Right lobe of liver (tissue), 6 donors: ENCODE measurements at regions not wholly inside any gene's neighbourhood (a gene's known extent, or its start where the extent isn't known, plus 50 kb on each side); places are given as distances from the start of the nearest gene placed in this dataset.

ENCODE experiments used
- ATAC-seq, 4 donors: fragments of 200-7000 bp; cut with Tn5 transposase; one replicate each; pipeline ENCODE4 v1.9.1; 2020; ENCODE audit warnings: mild to moderate bottlenecking in 4 of 4, moderate library complexity in 4 of 4
- DNase-seq, 3 donors: peaks; one replicate each; pipeline ENCODE4 v3.0.0-alpha.2; 2020
- H3K27ac ChIP-seq, 3 donors: fragments of 200-600 bp; one replicate each; pipeline ENCODE4 v1.8.0; 2022
- H3K27me3 ChIP-seq, 2 donors: fragments of 200-600 bp; one replicate each; pipeline ENCODE4 v1.8.0; 2022
- H3K36me3 ChIP-seq, 4 donors: fragments of 200-600 bp; sonication (generic) in 1 of 4; one replicate each; pipeline versions ENCODE4 v1.5.1 to v1.8.0; 2017 to 2022; ENCODE audit warnings: control low read depth in 1 of 4
- H3K4me1 ChIP-seq, 4 donors: fragments of 200-600 bp; sonication (generic) in 1 of 4; one replicate each; pipeline versions ENCODE4 v1.5.1 to v1.8.0; 2017 to 2022; ENCODE audit warnings: control low read depth in 1 of 4
- H3K4me3 ChIP-seq, 3 donors: fragments of 200-600 bp; one replicate each; pipeline ENCODE4 v1.8.0; 2022
- H3K9me3 ChIP-seq, 4 donors: fragments of 200-600 bp; sonication (generic) in 1 of 4; one replicate each; pipeline versions ENCODE4 v1.5.1 to v1.8.0; 2017 to 2022; ENCODE audit warnings: control low read depth in 1 of 4
- POLR2A ChIP-seq: fragments of 450-650 bp; IDR thresholded peaks from one replicate; pipeline ENCODE4 v1.6.1; 2017; ENCODE audit warnings: antibody characterized with exemption, mild to moderate bottlenecking
- WGBS: methylation state at CpG from one replicate; pipeline ENCODE4 v1.1.6; 2018; ENCODE audit warnings: low coverage, low lambda C conversion rate; ENCODE audit not compliant: insufficient coverage; ENCODE audit errors: missing lambda C conversion rate; 5-methylcytosine and 5-hydroxymethylcytosine counted together
- intact Hi-C, 2 donors: fragments of 100-400 bp; cut with DNase I; formaldehyde crosslinking; loops; one replicate each; pipeline versions ENCODE4 v1.11.2 to v1.14.1; 2022
- TF ChIP-seq, protein P1 (sequence below), 4 donors: fragments of 200-600 bp in 3 of 4; fragments of 450-650 bp in 1 of 4; IDR thresholded peaks; one replicate each; pipeline versions ENCODE4 v1.5.1 to v1.8.0; 2016 to 2022; ENCODE audit warnings: antibody characterized with exemption in 4 of 4, mild to moderate bottlenecking in 2 of 4
- donor health status: DM: no; HTN: yes; CAD: no.
- donor health status: DM: no; HTN: no; CAD: no.
- donor health status: DM: no; HTN: no; CAD: no.
- donor health status: DM: no; HTN: yes; CAD: no.
- donor health status: DM: no; HTN: yes; CAD: no.

- H3K4me3 ChIP-seq = no peak overlapping the region
- no peak for ATAC-seq
- intact Hi-C loops = no loop called here
- TF ChIP-seq, protein P1, sequence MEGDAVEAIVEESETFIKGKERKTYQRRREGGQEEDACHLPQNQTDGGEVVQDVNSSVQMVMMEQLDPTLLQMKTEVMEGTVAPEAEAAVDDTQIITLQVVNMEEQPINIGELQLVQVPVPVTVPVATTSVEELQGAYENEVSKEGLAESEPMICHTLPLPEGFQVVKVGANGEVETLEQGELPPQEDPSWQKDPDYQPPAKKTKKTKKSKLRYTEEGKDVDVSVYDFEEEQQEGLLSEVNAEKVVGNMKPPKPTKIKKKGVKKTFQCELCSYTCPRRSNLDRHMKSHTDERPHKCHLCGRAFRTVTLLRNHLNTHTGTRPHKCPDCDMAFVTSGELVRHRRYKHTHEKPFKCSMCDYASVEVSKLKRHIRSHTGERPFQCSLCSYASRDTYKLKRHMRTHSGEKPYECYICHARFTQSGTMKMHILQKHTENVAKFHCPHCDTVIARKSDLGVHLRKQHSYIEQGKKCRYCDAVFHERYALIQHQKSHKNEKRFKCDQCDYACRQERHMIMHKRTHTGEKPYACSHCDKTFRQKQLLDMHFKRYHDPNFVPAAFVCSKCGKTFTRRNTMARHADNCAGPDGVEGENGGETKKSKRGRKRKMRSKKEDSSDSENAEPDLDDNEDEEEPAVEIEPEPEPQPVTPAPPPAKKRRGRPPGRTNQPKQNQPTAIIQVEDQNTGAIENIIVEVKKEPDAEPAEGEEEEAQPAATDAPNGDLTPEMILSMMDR (IDR thresholded peaks at IDR 0.05) = no peak
- TF ChIP-seq POLR2A = no peak
- no peaks in the 10 kb centered on the region for H3K36me3 ChIP-seq
- no peaks in the 10 kb centered on the region for H3K4me1 ChIP-seq
- WGBS = 100% methylated on average over 1 of the region's 2 CpGs
- no peaks in the 10 kb centered on the region for H3K27me3 ChIP-seq
- H3K9me3 ChIP-seq = no peaks in the 10 kb centered on the region
- DNase-seq = no peak
- peak overlapping the region in 1 of 3 donors; percentile 5 for H3K27ac ChIP-seq
These were observed 203.2 kb upstream of the ADAMTS9 start for GRCh38 chr3:64891021-64891420.

DNA sequence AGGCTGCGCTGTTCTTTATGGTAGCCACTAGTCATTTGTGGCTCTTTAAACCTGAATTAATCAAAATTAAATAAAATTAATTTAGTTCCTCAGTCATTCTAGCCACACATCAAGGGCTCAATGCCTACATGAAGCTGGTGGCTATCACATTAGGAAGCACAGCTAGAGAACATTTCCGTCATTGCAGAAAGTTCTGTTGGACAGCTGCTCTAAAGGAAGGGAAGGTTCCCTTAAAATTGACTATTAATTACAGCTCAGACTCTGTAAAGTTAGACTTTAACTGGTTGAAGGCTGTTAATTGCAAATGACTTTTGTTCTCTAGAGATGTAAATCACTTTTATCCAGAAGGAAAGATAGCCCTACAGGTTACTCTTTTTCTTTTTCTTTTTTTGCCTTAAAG, 202.7 kb upstream of the ADAMTS9 start:
- intact Hi-C loops = no loop called here
- peak overlapping the region in 1 of 3 donors; percentile 5 for H3K27ac ChIP-seq
- no peak for DNase-seq

DNA sequence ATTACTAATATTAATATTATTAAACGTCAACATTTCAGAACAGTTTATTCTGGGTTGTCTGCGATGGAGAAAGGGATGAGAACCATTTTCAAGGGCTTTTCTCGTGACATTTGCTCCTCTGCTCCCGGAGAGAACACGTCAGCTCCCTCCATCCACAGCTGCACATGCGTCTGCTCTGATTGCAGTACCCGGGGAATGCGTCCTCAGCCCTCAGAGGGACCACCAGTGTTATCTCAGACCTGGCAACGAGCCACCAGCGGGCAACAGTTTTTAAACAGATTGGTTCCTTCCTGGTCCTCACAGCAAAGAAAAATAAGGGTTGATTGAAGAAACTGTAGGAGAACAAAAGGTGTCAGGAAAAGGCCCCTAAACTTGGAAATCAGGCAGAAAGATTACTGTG, 202.2 kb upstream of the ADAMTS9 start:
- intact Hi-C loops = no loop called here
- Histone ChIP-seq H3K4me3 (no peak overlapping the region), H3K27ac (peak overlapping the region in 1 of 3 donors; percentile 5), H3K36me3 (no peaks in the 10 kb centered on the region), H3K9me3 (no peaks in the 10 kb centered on the region), H3K27me3 (no peaks in the 10 kb centered on the region), H3K4me1 (no peaks in the 10 kb centered on the region)
- ATAC-seq (peak; percentile 26 to 75 (median 50)), DNase-seq (peak; percentile 47 to 55 (median 48))
- 48% methylated on average over 9 of the region's 10 CpGs for WGBS
- TF ChIP-seq, protein P1 (IDR thresholded peaks at IDR 0.05) = no peak
- no peak for TF ChIP-seq POLR2A

More for the DNA sequence above, 202.7 kb upstream of the ADAMTS9 start:
- Histone ChIP-seq H3K36me3 (no peaks in the 10 kb centered on the region), H3K4me1 (no peaks in the 10 kb centered on the region), H3K27me3 (no peaks in the 10 kb centered on the region), H3K4me3 (no peak overlapping the region), H3K9me3 (no peaks in the 10 kb centered on the region)
- 48% methylated on average over 2 of the region's 2 CpGs for WGBS
- no peak for ATAC-seq
- no peak for TF ChIP-seq POLR2A
- TF ChIP-seq, protein P1 (IDR thresholded peaks at IDR 0.05) = no peak

DNA sequence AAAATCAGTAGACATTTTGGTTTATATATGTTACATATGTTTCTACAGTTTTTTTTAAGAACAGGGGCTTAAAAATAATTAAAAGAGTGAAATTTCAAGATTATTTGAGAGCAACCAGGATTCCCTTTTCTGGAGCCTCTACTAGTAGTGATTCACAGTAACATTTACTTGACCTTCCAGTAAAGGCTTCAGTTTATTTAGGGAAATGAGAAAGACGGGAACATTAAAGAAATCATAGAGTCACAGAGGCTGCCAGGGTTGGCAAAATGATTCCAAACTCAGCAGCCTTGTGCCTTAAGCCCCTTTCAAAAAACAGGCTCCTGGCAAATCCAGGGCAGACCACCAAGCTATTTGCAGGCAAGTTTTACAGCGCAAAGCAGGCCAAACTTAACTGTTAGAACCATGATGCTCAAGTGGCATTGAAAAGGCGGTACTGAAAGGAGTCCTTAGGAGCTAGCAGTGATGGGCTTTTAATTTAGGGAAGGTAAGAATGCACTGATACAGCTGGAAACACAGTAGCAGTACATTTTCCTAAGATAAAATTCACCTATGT, 201.1 kb upstream of the ADAMTS9 start:
- no peak overlapping the region for H3K27ac ChIP-seq
- H3K4me3 ChIP-seq = no peak overlapping the region
- TF ChIP-seq POLR2A = no peak
- TF ChIP-seq, protein P1 (IDR thresholded peaks at IDR 0.05) = no peak
- DNase-seq = no peak
- WGBS = 60% methylated on average over 1 of the region's 3 CpGs
- no peaks in the 10 kb centered on the region for H3K36me3 ChIP-seq
- intact Hi-C loops = no loop called here
- ATAC-seq = peak in 1 of 4 donors; percentile 45
- H3K9me3 ChIP-seq = no peaks in the 10 kb centered on the region
- no peaks in the 10 kb centered on the region for H3K4me1 ChIP-seq
- no peaks in the 10 kb centered on the region for H3K27me3 ChIP-seq

DNA sequence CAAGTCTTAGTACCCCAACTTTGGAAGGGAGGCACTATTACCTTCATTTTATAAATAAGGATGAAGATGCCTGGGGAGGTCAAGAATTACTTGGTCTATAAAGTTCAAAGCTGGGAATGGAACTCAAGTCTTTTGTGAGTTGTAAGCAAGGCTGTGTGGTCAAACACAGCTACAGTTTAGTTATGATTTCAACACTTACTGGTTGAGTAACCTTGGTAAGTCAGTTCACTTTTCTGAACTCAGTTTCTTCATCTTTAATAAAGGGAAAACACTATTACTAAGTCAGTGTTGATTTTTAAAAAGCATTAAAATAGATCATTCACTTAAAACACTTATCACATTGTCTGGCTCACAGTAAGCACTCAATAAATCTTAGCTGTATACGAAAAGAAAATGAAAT, 200.4 kb upstream of the ADAMTS9 start:
- 88% methylated on average over 1 of the region's 1 CpG for WGBS
- peak in 1 of 4 donors; percentile 25 for ATAC-seq
- TF ChIP-seq, protein P1 (IDR thresholded peaks at IDR 0.05) = no peak
- TF ChIP-seq POLR2A = no peak
- no peak overlapping the region for H3K4me3 ChIP-seq
- no peak for DNase-seq
- no peak overlapping the region for H3K27ac ChIP-seq
- intact Hi-C loops = no loop called here
- no peaks in the 10 kb centered on the region for H3K9me3 ChIP-seq
- H3K4me1 ChIP-seq = no peaks in the 10 kb centered on the region
- no peaks in the 10 kb centered on the region for H3K27me3 ChIP-seq
- no peaks in the 10 kb centered on the region for H3K36me3 ChIP-seq
